IMR-90 (cell line): ENCODE measurements at regions not wholly inside any gene's neighbourhood (a gene's known extent, or its start where the extent isn't known, plus 50 kb on each side); places are given as distances from the start of the nearest gene placed in this dataset.
A peak's percentile ranks its signal among the peaks of the same experiment; 100 is the strongest.

Experiments
- ATAC-seq: fragments of 200-7000 bp; cut with Tn5 transposase; 2 replicates; pipeline ENCODE4 v1.9.1; 2020; ENCODE audit warnings: low read depth, mild to moderate bottlenecking, moderate library complexity
- BruUV-seq: library from RNA; stranded (reverse); fragments of 400-500 nt; replicated peaks from 2 replicates; lab custom pipeline; 2021; lab: Mats Ljungman, UMichigan
- CTCF ChIA-PET: fragments of 300-600 bp; formaldehyde crosslinking; extraction: SDS; loops from one replicate; lab custom pipeline; 2021; ENCODE audit warnings: antibody characterized with exemption; lab: Yijun Ruan, JAX
- POLR2A ChIA-PET: fragments of 300-600 bp; sonication (Branson Sonifier 250); formaldehyde crosslinking; loops from one replicate; lab custom pipeline; 2022; ENCODE audit warnings: antibody characterized with exemption; ENCODE audit not compliant: unreplicated experiment; lab: Charles Lee
- DNase-seq: peaks from one replicate; pipeline ENCODE4 v3.0.0; 2013
- H2AFZ ChIP-seq: replicated peaks from 2 replicates; pipeline ENCODE3; 2013; ENCODE audit warnings: low read length, mild to moderate bottlenecking; ENCODE audit not compliant: poor library complexity
- H2AK5ac ChIP-seq: 2 replicates; pipeline ENCODE4 v1.6.1; 2013; ENCODE audit warnings: low read depth, low read length, inconsistent platforms
- H2AK9ac ChIP-seq: replicated peaks from 2 replicates; pipeline ENCODE3; 2013; ENCODE audit warnings: mild to moderate bottlenecking, low read depth, low read length, moderate library complexity; ENCODE audit not compliant: poor library complexity
- H2BK120ac ChIP-seq: 2 replicates; pipeline ENCODE4 v1.6.1; 2013; ENCODE audit warnings: low read depth, low read length, inconsistent platforms
- H2BK15ac ChIP-seq: 3 replicates; pipeline ENCODE4 v1.6.1; 2013; ENCODE audit warnings: low read depth, low read length, inconsistent platforms
- H2BK20ac ChIP-seq: 2 replicates; pipeline ENCODE4 v1.6.1; 2013; ENCODE audit warnings: low read depth, mild to moderate bottlenecking, inconsistent platforms, low read length, moderate library complexity
- H2BK5ac ChIP-seq: 2 replicates; pipeline ENCODE4 v1.6.1; 2013; ENCODE audit warnings: mild to moderate bottlenecking, low read depth, low read length, inconsistent platforms; ENCODE audit not compliant: poor library complexity, severe bottlenecking
- H3K14ac ChIP-seq: replicated peaks from 2 replicates; pipeline ENCODE4 v1.6.1; 2013; ENCODE audit warnings: low read depth, low read length, inconsistent platforms
- H3K18ac ChIP-seq: 2 replicates; pipeline ENCODE4 v1.6.1; 2013; ENCODE audit warnings: low read depth, low read length, control low read depth
- H3K23ac ChIP-seq: 2 replicates; pipeline ENCODE4 v1.6.1; 2013; ENCODE audit warnings: low read depth, low read length, inconsistent platforms
- H3K27ac ChIP-seq: 2 replicates; pipeline ENCODE4 v1.5.1; 2013; ENCODE audit warnings: mild to moderate bottlenecking, control low read depth, low read length; ENCODE audit not compliant: insufficient read depth
- H3K27me3 ChIP-seq: 2 replicates; pipeline ENCODE4 v1.6.1; 2013; ENCODE audit warnings: low read length; ENCODE audit not compliant: control insufficient read depth, insufficient read depth
- H3K36me3 ChIP-seq: 2 replicates; pipeline ENCODE4 v1.6.1; 2013; ENCODE audit warnings: low read length, mixed read lengths; ENCODE audit not compliant: control insufficient read depth, insufficient read depth
- H3K4ac ChIP-seq: 2 replicates; pipeline ENCODE4 v1.6.1; 2013; ENCODE audit warnings: low read depth, low read length, inconsistent platforms
- H3K4me1 ChIP-seq: 2 replicates; pipeline ENCODE4 v1.6.1; 2013; ENCODE audit warnings: low read length, mixed read lengths; ENCODE audit not compliant: control insufficient read depth, insufficient read depth
- H3K4me2 ChIP-seq: 2 replicates; pipeline ENCODE4 v1.6.1; 2013; ENCODE audit warnings: low read depth, mild to moderate bottlenecking, control low read depth, low read length, moderate library complexity
- H3K4me3 ChIP-seq: 2 replicates; pipeline ENCODE4 v1.5.1; 2013; ENCODE audit warnings: low read depth, mild to moderate bottlenecking, control low read depth, low read length, moderate library complexity; ENCODE audit not compliant: insufficient read depth
- H3K56ac ChIP-seq: 2 replicates; pipeline ENCODE4 v1.6.1; 2013; ENCODE audit warnings: low read length, inconsistent platforms; ENCODE audit not compliant: insufficient read depth; ENCODE audit errors: extremely low read depth
- H3K79me1 ChIP-seq, 2 experiments: 2 replicates each; pipeline ENCODE4 v1.6.1; 2013; ENCODE audit warnings: low read length in 2 of 2, inconsistent platforms in 1 of 2, low read depth in 1 of 2
- H3K9ac ChIP-seq: 2 replicates; pipeline ENCODE4 v1.6.1; 2013; ENCODE audit warnings: low read depth, low read length, control low read depth
- H3K9me1 ChIP-seq: 2 replicates; pipeline ENCODE4 v1.6.1; 2013; ENCODE audit warnings: low read length, inconsistent platforms; ENCODE audit not compliant: insufficient read depth
- H3K9me3 ChIP-seq: 2 replicates; pipeline ENCODE4 v1.6.1; 2013; ENCODE audit warnings: low read length; ENCODE audit not compliant: control insufficient read depth, insufficient read depth
- H4K20me1 ChIP-seq: 2 replicates; pipeline ENCODE4 v1.6.1; 2013; ENCODE audit warnings: low read length, inconsistent platforms; ENCODE audit not compliant: insufficient read depth
- H4K5ac ChIP-seq: 2 replicates; pipeline ENCODE4 v1.6.1; 2013; ENCODE audit warnings: mild to moderate bottlenecking, low read depth, low read length, control low read depth
- H4K8ac ChIP-seq, 2 experiments: 2 replicates each; pipeline ENCODE4 v1.6.1; 2013; ENCODE audit warnings: low read depth in 2 of 2, low read length in 2 of 2, control low read depth in 1 of 2, inconsistent platforms in 1 of 2
- H4K91ac ChIP-seq: 2 replicates; pipeline ENCODE4 v1.6.1; 2013; ENCODE audit warnings: low read depth, low read length, inconsistent platforms; ENCODE audit not compliant: insufficient read depth
- BHLHE40 ChIP-seq: fragments of 150-350 bp; IDR thresholded peaks from 2 replicates; pipeline ENCODE4 v1.6.1; 2016; ENCODE audit warnings: mild to moderate bottlenecking, low read depth, low read length
- CHD1 ChIP-seq: IDR thresholded peaks from 2 replicates; pipeline ENCODE4 v1.6.1; 2012; ENCODE audit warnings: low read depth, low read length, improper control_type of control experiment
- MXI1 ChIP-seq: IDR thresholded peaks from 2 replicates; pipeline ENCODE4 v1.6.1; 2012; ENCODE audit warnings: low read depth, mild to moderate bottlenecking, low read length, moderate library complexity, borderline replicate concordance
- NFE2L2 ChIP-seq: fragments of 150-350 bp; IDR thresholded peaks from 2 replicates; pipeline ENCODE4 v1.6.1; 2016; ENCODE audit warnings: low read depth, mild to moderate bottlenecking, low read length
- POLR2A ChIP-seq: IDR thresholded peaks from 2 replicates; pipeline ENCODE4 v1.6.1; 2012; ENCODE audit warnings: mild to moderate bottlenecking, low read depth, low read length
- RFX5 ChIP-seq: IDR thresholded peaks from 2 replicates; pipeline ENCODE4 v1.8.0; 2012; ENCODE audit warnings: low read depth, mild to moderate bottlenecking, low read length, moderate library complexity
- USF2 ChIP-seq: fragments of 150-350 bp; IDR thresholded peaks from 2 replicates; pipeline ENCODE4 v1.6.1; 2017; ENCODE audit warnings: mild to moderate bottlenecking, antibody characterized with exemption, low read length, low read depth
- WGBS, 2 experiments: methylation state at CpG; one replicate each; pipeline versions ENCODE4 v1.1.5 to v1.1.7; 2013; ENCODE audit warnings: missing lambda C conversion rate in 2 of 2; ENCODE audit not compliant: insufficient read length in 1 of 2; ENCODE audit errors: extremely low coverage in 2 of 2; 5-methylcytosine and 5-hydroxymethylcytosine counted together
- dilution Hi-C: fragments of 300-500 bp; cut with HindIII; formaldehyde crosslinking; loops from one replicate; pipeline ENCODE4 v1.14.3; 2018; ENCODE audit warnings: low sequenced_read_pairs; ENCODE audit not compliant: unreplicated experiment
- in situ Hi-C: fragments of 300-500 bp; cut with MboI; formaldehyde crosslinking; loops from 3 replicates; pipeline ENCODE4 v1.14.3; 2019; ENCODE audit warnings: low sequenced_read_pairs, inconsistent platforms, mixed read lengths
- intact Hi-C: fragments of 100-400 bp; cut with micrococcal nuclease; formaldehyde crosslinking; loops from 2 replicates; pipeline ENCODE4 v1.10.0; 2022
- TF ChIP-seq, protein P1 (sequence below): conservative IDR thresholded peaks from 2 replicates; pipeline ENCODE4 v1.5.1; 2012; ENCODE audit warnings: mild to moderate bottlenecking, low read depth, low read length, improper control_type of control experiment

DNA sequence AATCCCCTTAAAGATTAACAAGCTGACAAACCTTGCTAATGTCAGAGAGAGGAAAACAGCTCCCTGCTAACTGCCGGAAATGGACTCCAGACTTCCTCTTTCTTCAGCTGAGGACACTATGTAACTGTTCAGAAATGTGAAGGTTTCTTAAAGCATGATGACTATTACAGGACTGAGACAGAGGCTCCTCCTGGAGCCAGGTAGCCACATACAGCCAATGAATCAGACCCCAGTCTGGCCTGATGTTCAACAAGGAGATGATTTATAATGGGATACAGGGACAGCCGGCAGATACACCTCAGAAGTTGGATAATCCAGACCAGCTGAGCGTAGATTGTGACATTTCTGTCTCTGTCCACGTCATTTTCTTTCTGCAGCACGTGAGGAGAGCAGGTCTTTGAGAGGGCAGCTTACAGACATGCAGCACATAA is 216.2 kb downstream of the HS3ST3A1 start:
- intact Hi-C loops = no loop called here
- H3K14ac ChIP-seq = 0 out of 2 replicates have a peak overlapping the region, but pooled peaks have one; percentile 37
- 0 out of 2 replicates have a peak, but pooled peaks cover 2% of the 10 kb centered on the region for H3K4me1 ChIP-seq
- no peak overlapping the region for H3K9ac ChIP-seq
- no TSS peak for BruUV-seq
- in situ Hi-C loops = no loop called here
- H3K27me3 ChIP-seq = no peaks in the 10 kb centered on the region
- no peak overlapping the region for H2BK15ac ChIP-seq
- H3K18ac ChIP-seq = no peak overlapping the region
- H2BK20ac ChIP-seq = no peak overlapping the region
- no peak overlapping the region for H3K4ac ChIP-seq
- ATAC-seq = no peak; the same call in 1 of the 2 replicates
- H3K23ac ChIP-seq = no peak overlapping the region
- ChIA-PET CTCF (no interaction called here), POLR2A (no interaction called here)
- peak overlapping the region in 1 of 2 experiments; percentile 40; a peak in 1 of 4 replicates for H4K8ac ChIP-seq
- DNase-seq = peak; percentile 22
- H2AK5ac ChIP-seq = 0 out of 2 replicates have a peak overlapping the region, but pooled peaks have one; percentile 23
- no peaks in the 10 kb centered on the region for H3K36me3 ChIP-seq
- peak overlapping the region; percentile 2 for H2AFZ ChIP-seq
- no peaks in the 10 kb centered on the region for H3K79me1 ChIP-seq
- no peak overlapping the region for H3K4me2 ChIP-seq
- dilution Hi-C loops = no loop called here
- H3K27ac ChIP-seq = no peak overlapping the region
- H4K20me1 ChIP-seq = no peaks in the 10 kb centered on the region
- H2AK9ac ChIP-seq = peak overlapping the region; percentile 17
- no peak overlapping the region for H2BK5ac ChIP-seq
- no peak overlapping the region for H2BK120ac ChIP-seq
- WGBS, 2 experiments = 89% methylated on average over 3 of the region's 5 CpGs; no CpG with 5 or more reads in 1 of the 2 experiments
- H3K56ac ChIP-seq = no peak overlapping the region
- no peak overlapping the region for H3K4me3 ChIP-seq
- H4K91ac ChIP-seq = no peak overlapping the region
- H3K9me1 ChIP-seq = no peaks in the 10 kb centered on the region
- H3K9me3 ChIP-seq = no peaks in the 10 kb centered on the region
- no peak for TF ChIP-seq NFE2L2
- TF ChIP-seq BHLHE40 = 0 out of 2 replicates have a peak, but pooled peaks have one; percentile 12
- TF ChIP-seq POLR2A = no peak
- TF ChIP-seq, protein P1, sequence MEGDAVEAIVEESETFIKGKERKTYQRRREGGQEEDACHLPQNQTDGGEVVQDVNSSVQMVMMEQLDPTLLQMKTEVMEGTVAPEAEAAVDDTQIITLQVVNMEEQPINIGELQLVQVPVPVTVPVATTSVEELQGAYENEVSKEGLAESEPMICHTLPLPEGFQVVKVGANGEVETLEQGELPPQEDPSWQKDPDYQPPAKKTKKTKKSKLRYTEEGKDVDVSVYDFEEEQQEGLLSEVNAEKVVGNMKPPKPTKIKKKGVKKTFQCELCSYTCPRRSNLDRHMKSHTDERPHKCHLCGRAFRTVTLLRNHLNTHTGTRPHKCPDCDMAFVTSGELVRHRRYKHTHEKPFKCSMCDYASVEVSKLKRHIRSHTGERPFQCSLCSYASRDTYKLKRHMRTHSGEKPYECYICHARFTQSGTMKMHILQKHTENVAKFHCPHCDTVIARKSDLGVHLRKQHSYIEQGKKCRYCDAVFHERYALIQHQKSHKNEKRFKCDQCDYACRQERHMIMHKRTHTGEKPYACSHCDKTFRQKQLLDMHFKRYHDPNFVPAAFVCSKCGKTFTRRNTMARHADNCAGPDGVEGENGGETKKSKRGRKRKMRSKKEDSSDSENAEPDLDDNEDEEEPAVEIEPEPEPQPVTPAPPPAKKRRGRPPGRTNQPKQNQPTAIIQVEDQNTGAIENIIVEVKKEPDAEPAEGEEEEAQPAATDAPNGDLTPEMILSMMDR = no peak
- TF ChIP-seq MXI1 = no peak
- no peak for TF ChIP-seq CHD1
- TF ChIP-seq RFX5 = no peak
- no peak for TF ChIP-seq USF2
- H4K5ac ChIP-seq = no peak overlapping the region
